ENCODE measurements at regions not wholly inside any gene's neighbourhood (a gene's known extent, or its start where the extent isn't known, plus 50 kb on each side); places are given as distances from the start of the nearest gene placed in this dataset.

DNA sequence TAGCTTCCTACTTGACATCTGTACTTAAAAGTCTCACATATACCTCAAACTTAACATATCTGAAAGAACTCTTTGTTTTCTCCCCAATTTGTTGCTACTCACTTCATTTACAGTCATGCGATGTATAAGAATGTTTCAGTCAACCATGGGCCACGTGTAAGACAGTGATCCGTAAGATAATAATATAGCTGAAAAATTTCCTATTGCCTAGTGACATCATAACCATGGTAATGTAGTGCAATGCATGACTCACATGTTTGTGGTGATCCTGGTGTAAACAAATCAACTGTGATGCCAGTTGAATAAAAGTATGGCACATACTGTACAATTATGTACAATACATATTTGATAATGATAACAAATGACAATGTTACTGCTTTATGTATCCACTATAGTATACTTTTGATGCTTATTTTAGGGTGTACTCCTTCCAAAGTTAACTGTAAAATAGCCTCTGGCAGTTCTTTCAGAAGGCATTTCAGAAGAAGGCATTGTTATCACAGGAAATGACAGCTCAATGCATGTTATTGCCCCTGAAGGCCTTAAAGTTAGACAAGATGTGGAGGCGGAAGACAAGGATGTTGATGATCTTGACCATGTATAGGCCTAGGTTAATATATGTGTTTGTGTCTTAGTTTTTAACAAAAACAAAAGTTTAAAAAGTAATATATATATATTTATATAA lies 579.0 kb downstream of the EPHA7 start:
- intact Hi-C loops (cut with DNase I) = no loop called here
- TF ChIP-seq, protein P1, sequence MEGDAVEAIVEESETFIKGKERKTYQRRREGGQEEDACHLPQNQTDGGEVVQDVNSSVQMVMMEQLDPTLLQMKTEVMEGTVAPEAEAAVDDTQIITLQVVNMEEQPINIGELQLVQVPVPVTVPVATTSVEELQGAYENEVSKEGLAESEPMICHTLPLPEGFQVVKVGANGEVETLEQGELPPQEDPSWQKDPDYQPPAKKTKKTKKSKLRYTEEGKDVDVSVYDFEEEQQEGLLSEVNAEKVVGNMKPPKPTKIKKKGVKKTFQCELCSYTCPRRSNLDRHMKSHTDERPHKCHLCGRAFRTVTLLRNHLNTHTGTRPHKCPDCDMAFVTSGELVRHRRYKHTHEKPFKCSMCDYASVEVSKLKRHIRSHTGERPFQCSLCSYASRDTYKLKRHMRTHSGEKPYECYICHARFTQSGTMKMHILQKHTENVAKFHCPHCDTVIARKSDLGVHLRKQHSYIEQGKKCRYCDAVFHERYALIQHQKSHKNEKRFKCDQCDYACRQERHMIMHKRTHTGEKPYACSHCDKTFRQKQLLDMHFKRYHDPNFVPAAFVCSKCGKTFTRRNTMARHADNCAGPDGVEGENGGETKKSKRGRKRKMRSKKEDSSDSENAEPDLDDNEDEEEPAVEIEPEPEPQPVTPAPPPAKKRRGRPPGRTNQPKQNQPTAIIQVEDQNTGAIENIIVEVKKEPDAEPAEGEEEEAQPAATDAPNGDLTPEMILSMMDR (IDR thresholded peaks at IDR 0.05) = no peak
- no peak for DNase-seq

DNA sequence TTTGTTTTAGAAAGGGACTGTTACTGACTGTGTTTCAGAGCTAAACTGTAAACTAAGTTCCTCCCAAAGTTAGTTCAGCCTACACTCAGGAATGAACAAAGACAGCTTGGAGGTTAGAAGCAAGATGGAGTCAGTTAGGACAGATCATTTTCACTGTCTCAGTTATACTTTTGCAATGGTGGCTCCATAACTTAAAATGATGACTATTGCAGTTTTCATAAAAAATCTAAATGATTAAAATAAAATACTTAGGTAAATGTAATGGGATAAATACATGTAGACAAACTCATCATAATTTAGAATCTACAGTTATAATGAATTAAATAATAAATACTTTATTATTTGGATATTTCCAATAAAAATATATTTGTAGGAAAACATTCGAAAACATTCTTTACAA lies 590.6 kb downstream of the EPHA7 start:
- H3K27me3 ChIP-seq (ENCODE audit: insufficient read depth in 3 of 3, low read length in 2 of 3) = no peaks in the 10 kb centered on the region
- WGBS, 3 donors = 96 to 100% (median 98%) methylated on average over 1 of the region's 1 CpG
- no peak for ATAC-seq

More for the DNA sequence above, 579.0 kb downstream of the EPHA7 start:
- Histone ChIP-seq H3K27me3 (ENCODE audit: insufficient read depth in 3 of 3, low read length in 2 of 3) (no peaks in the 10 kb centered on the region), H3K27ac (no peak overlapping the region), H3K4me1 (no peaks in the 10 kb centered on the region), H3K36me3 (ENCODE audit: insufficient read depth in 1 of 2, low read depth in 1 of 2) (no peaks in the 10 kb centered on the region), H3K9me3 (no peaks in the 10 kb centered on the region), H3K4me3 (no peak overlapping the region)
- no peak for ATAC-seq
- WGBS, 3 donors = 79 to 93% (median 90%) methylated on average over 4 of the region's 4 CpGs

DNA sequence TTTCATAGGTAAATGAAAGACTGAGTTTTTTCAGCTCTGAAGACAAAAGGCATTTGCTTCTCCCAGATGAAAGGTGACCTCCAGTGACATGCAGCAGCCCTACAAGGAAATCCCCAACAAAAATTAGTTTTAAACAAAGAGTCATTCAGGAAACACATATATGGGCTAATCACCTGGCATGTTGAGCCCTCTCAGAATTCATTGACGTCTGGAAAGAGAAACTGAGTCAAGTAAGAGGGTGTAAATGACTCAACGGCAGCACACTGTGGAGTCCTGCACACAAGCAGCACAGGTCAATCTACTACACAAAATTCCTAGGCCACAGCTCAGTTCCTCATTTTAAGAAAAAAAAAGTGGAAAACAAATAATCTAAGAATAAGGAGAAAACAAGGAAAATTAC lies 592.3 kb downstream of the EPHA7 start:
- H3K27ac ChIP-seq = no peak overlapping the region
- TF ChIP-seq, protein P1 (IDR thresholded peaks at IDR 0.05) = no peak
- intact Hi-C loops (cut with DNase I) = no loop called here
- ATAC-seq = no peak
- H3K27me3 ChIP-seq (ENCODE audit: insufficient read depth in 3 of 3, low read length in 2 of 3) = no peaks in the 10 kb centered on the region
- no peaks in the 10 kb centered on the region for H3K4me1 ChIP-seq
- DNase-seq = no peak
- H3K36me3 ChIP-seq (ENCODE audit: insufficient read depth in 1 of 2, low read depth in 1 of 2) = no peaks in the 10 kb centered on the region
- no peak overlapping the region for H3K4me3 ChIP-seq
- 51 to 65% (median 63%) methylated on average over 2 of the region's 2 CpGs for WGBS, 3 donors
- H3K9me3 ChIP-seq = no peaks in the 10 kb centered on the region

More for the DNA sequence above, 590.6 kb downstream of the EPHA7 start:
- TF ChIP-seq, protein P1 (IDR thresholded peaks at IDR 0.05) = no peak
- H3K9me3 ChIP-seq = no peaks in the 10 kb centered on the region
- no peaks in the 10 kb centered on the region for H3K4me1 ChIP-seq
- intact Hi-C loops (cut with DNase I) = no loop called here
- no peak for DNase-seq
- no peak overlapping the region for H3K4me3 ChIP-seq
- no peak overlapping the region for H3K27ac ChIP-seq
- no peaks in the 10 kb centered on the region for H3K36me3 ChIP-seq (ENCODE audit: insufficient read depth in 1 of 2, low read depth in 1 of 2)

DNA sequence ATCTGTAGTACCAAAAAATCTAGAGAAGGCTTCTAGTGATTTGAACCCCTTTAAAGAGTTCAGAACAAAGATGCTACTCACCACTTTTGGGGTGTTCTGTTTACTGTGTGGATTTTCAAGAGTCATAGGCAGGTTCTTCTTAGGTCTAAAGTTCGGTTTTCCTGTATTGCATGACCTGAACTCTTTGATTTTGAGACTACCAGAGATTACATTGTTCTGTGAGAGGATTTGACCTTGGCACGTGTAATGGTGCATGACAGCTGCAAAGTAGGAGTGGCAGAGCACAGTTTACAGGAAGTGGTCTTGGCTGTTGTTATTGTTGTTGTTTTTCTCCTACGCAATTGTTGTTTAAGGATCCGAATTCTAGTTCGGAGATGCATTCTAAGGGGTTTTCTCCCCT lies 592.7 kb downstream of the EPHA7 start:
- intact Hi-C loops (cut with DNase I) = no loop called here
- no peak overlapping the region for H3K27ac ChIP-seq
- H3K4me1 ChIP-seq = no peaks in the 10 kb centered on the region
- ATAC-seq (no peak), DNase-seq (no peak)
- TF ChIP-seq, protein P1 (IDR thresholded peaks at IDR 0.05) = no peak
- no peaks in the 10 kb centered on the region for H3K36me3 ChIP-seq (ENCODE audit: insufficient read depth in 1 of 2, low read depth in 1 of 2)
- H3K27me3 ChIP-seq (ENCODE audit: insufficient read depth in 3 of 3, low read length in 2 of 3) = no peaks in the 10 kb centered on the region
- WGBS, 3 donors = 21 to 52% (median 21%) methylated on average over 5 of the region's 5 CpGs
- no peaks in the 10 kb centered on the region for H3K9me3 ChIP-seq
- no peak overlapping the region for H3K4me3 ChIP-seq

DNA sequence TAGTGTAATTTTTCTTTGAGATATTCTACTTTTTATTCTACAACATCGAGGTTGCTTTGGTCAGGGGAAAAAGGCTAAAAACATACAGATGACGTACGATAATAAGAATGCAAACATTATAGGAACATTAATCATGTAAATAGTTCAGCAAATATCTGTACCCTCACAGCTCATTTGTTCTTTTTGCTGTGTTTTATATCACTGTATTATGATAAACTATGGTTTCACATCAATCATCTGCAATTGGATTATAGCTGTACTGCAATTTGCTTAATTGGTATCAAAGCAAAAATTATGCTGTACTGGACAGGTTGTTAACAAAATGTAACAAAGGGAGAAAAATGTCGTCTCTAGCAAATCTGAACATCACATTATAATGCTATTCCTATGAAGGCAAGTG lies 597.1 kb downstream of the EPHA7 start:
- TF ChIP-seq, protein P1 (IDR thresholded peaks at IDR 0.05) = no peak
- no peaks in the 10 kb centered on the region for H3K4me1 ChIP-seq
- WGBS, 3 donors = 56 to 84% (median 62%) methylated on average over 4 of the region's 4 CpGs
- no peaks in the 10 kb centered on the region for H3K9me3 ChIP-seq
- no peaks in the 10 kb centered on the region for H3K27me3 ChIP-seq (ENCODE audit: insufficient read depth in 3 of 3, low read length in 2 of 3)
- H3K4me3 ChIP-seq = no peak overlapping the region
- no peaks in the 10 kb centered on the region for H3K36me3 ChIP-seq (ENCODE audit: insufficient read depth in 1 of 2, low read depth in 1 of 2)
- DNase-seq = no peak
- ATAC-seq = no peak
- H3K27ac ChIP-seq = no peak overlapping the region
- intact Hi-C loops (cut with DNase I) = no loop called here
